ENCODE measurements at regions not wholly inside any gene's neighbourhood (a gene's known extent, or its start where the extent isn't known, plus 50 kb on each side); places are given as distances from the start of the nearest gene placed in this dataset.

- intact Hi-C loops (cut with micrococcal nuclease; ENCODE audit: unreplicated experiment), result no loop called here
- Histone ChIP-seq H3K4me3 (ENCODE audit: low read depth, low read length, poor library complexity, severe bottlenecking) (no peak overlapping the region), H3K9me3 (ENCODE audit: low read depth, low read length, poor library complexity, severe bottlenecking) (no peaks in the 10 kb centered on the region), H3K4me1 (ENCODE audit: insufficient read depth, low read length, poor library complexity, severe bottlenecking) (no peaks in the 10 kb centered on the region), H3K27me3 (replicated peaks; ENCODE audit: insufficient read depth, low read depth, low read length, poor library complexity) (no peaks in the 10 kb centered on the region), H3K27ac (ENCODE audit: low read depth, low read length, poor library complexity, severe bottlenecking) (no peak overlapping the region), H3K36me3 (ENCODE audit: insufficient read depth, low read length, poor library complexity, severe bottlenecking) (no peaks in the 10 kb centered on the region)
- CTCF ChIA-PET, result no interaction called here
- BruUV-seq (replicated peaks), result no TSS peak
- POLR2A ChIA-PET (ENCODE audit: low non-redundant PET), result no interaction called here
- no peak for TF ChIP-seq EZH2 (IDR thresholded peaks at IDR 0.05; ENCODE audit: borderline replicate concordance, low read depth, low read length, poor library complexity, severe bottlenecking)
- TF ChIP-seq CTCF (conservative IDR thresholded peaks at IDR 0.05; ENCODE audit: low read depth, low read length), result no peak
- DNase-seq (ENCODE audit: low spot score), result no peak
These were observed 511.9 kb upstream of the KLF12 start for GRCh38 chr13:74646091-74646490.

GRCh38 chr13:74645586-74645985 is 511.4 kb upstream of the KLF12 start:
- no peaks in the 10 kb centered on the region for H3K27me3 ChIP-seq (replicated peaks; ENCODE audit: insufficient read depth, low read depth, low read length, poor library complexity)
- no peaks in the 10 kb centered on the region for H3K9me3 ChIP-seq (ENCODE audit: low read depth, low read length, poor library complexity, severe bottlenecking)
- CTCF ChIA-PET, result no interaction called here
- intact Hi-C loops (cut with micrococcal nuclease; ENCODE audit: unreplicated experiment), result no loop called here
- no peaks in the 10 kb centered on the region for H3K4me1 ChIP-seq (ENCODE audit: insufficient read depth, low read length, poor library complexity, severe bottlenecking)
- H3K36me3 ChIP-seq (ENCODE audit: insufficient read depth, low read length, poor library complexity, severe bottlenecking), result no peaks in the 10 kb centered on the region
- TF ChIP-seq EZH2 (IDR thresholded peaks at IDR 0.05; ENCODE audit: borderline replicate concordance, low read depth, low read length, poor library complexity, severe bottlenecking), result no peak
- no peak for TF ChIP-seq CTCF (conservative IDR thresholded peaks at IDR 0.05; ENCODE audit: low read depth, low read length)
- POLR2A ChIA-PET (ENCODE audit: low non-redundant PET), result no interaction called here
- no peak overlapping the region for H3K27ac ChIP-seq (ENCODE audit: low read depth, low read length, poor library complexity, severe bottlenecking)
- no peak for DNase-seq (ENCODE audit: low spot score)
- BruUV-seq (replicated peaks), result no TSS peak
- no peak overlapping the region for H3K4me3 ChIP-seq (ENCODE audit: low read depth, low read length, poor library complexity, severe bottlenecking)

GRCh38 chr13:74644229-74644628 is 510.0 kb upstream of the KLF12 start:
- BruUV-seq (replicated peaks), result no TSS peak
- H3K4me1 ChIP-seq (ENCODE audit: insufficient read depth, low read length, poor library complexity, severe bottlenecking), result no peaks in the 10 kb centered on the region
- H3K9me3 ChIP-seq (ENCODE audit: low read depth, low read length, poor library complexity, severe bottlenecking), result no peaks in the 10 kb centered on the region
- H3K4me3 ChIP-seq (ENCODE audit: low read depth, low read length, poor library complexity, severe bottlenecking), result no peak overlapping the region
- intact Hi-C loops (cut with micrococcal nuclease; ENCODE audit: unreplicated experiment), result no loop called here
- H3K27me3 ChIP-seq (replicated peaks; ENCODE audit: insufficient read depth, low read depth, low read length, poor library complexity), result no peaks in the 10 kb centered on the region
- no peak for DNase-seq (ENCODE audit: low spot score)
- TF ChIP-seq EZH2 (IDR thresholded peaks at IDR 0.05; ENCODE audit: borderline replicate concordance, low read depth, low read length, poor library complexity, severe bottlenecking) (no peak), CTCF (conservative IDR thresholded peaks at IDR 0.05; ENCODE audit: low read depth, low read length) (no peak)
- ChIA-PET CTCF (no interaction called here), POLR2A (ENCODE audit: low non-redundant PET) (no interaction called here)
- no peaks in the 10 kb centered on the region for H3K36me3 ChIP-seq (ENCODE audit: insufficient read depth, low read length, poor library complexity, severe bottlenecking)
- no peak overlapping the region for H3K27ac ChIP-seq (ENCODE audit: low read depth, low read length, poor library complexity, severe bottlenecking)
